Upper lobe of left lung (tissue), 4 donors: ENCODE measurements at regions not wholly inside any gene's neighbourhood (a gene's known extent, or its start where the extent isn't known, plus 50 kb on each side); places are given as distances from the start of the nearest gene placed in this dataset.

ENCODE experiments used
- CTCF ChIP-seq, 6 experiments: fragments of 450-650 bp in 4 of 6; fragments of 200-600 bp in 2 of 6; sonication (generic) in 2 of 6; IDR thresholded peaks; one replicate each; pipeline ENCODE4 v1.5.1; 2016 to 2019; ENCODE audit warnings: antibody characterized with exemption in 6 of 6
- EP300 ChIP-seq, 4 donors: sonication (generic); formaldehyde crosslinking; IDR thresholded peaks; one replicate each; pipeline ENCODE4 v1.5.1; 2017; ENCODE audit warnings: antibody characterized with exemption in 4 of 4, control low read depth in 2 of 4
- POLR2A ChIP-seq, 4 donors: fragments of 450-650 bp; IDR thresholded peaks; one replicate each; pipeline ENCODE4 v1.5.1; 2016 to 2017; ENCODE audit warnings: antibody characterized with exemption in 4 of 4, mild to moderate bottlenecking in 2 of 4
- POLR2AphosphoS5 ChIP-seq, 2 donors: sonication (generic); formaldehyde crosslinking; IDR thresholded peaks; one replicate each; pipeline ENCODE4 v1.5.1; 2017; ENCODE audit warnings: antibody characterized with exemption in 2 of 2

GRCh38 chr11:112511271-112511670 lies 250.6 kb upstream of the PLET1 start:
- TF ChIP-seq CTCF (IDR thresholded peaks at IDR 0.05) (no peak), POLR2AphosphoS5 (IDR thresholded peaks at IDR 0.05) (no peak), POLR2A (IDR thresholded peaks at IDR 0.05) (no peak), EP300 (IDR thresholded peaks at IDR 0.05) (no peak)
